K562 (cell line): ENCODE measurements at regions not wholly inside any gene's neighbourhood (a gene's known extent, or its start where the extent isn't known, plus 50 kb on each side); places are given as distances from the start of the nearest gene placed in this dataset.
A peak's percentile ranks its signal among the peaks of the same experiment; 100 is the strongest.

Experiments
- BRCA1 ChIP-seq, 2 experiments: fragments of 450-650 bp in 1 of 2; sonication (generic) in 1 of 2; formaldehyde crosslinking in 1 of 2; IDR thresholded peaks; 2 replicates each; pipeline versions ENCODE4 v1.5.0 to v1.6.1; 2017 to 2020; ENCODE audit warnings: mild to moderate bottlenecking in 1 of 2, missing genetic modification reagents in 1 of 2
- FOXJ2 ChIP-seq: fragments of 200-800 bp; sonication (Bioruptor generic); IDR thresholded peaks from 2 replicates; pipeline ENCODE4 v1.6.1; 2016; ENCODE audit warnings: missing genetic modification characterization, missing compliant biosample characterization
- FOXP1 ChIP-seq: sonication (generic); formaldehyde crosslinking; IDR thresholded peaks from 2 replicates; pipeline ENCODE4 v1.8.0; 2022; ENCODE audit warnings: mild to moderate bottlenecking, missing genetic modification reagents
- GATA2 ChIP-seq: sonication (generic); formaldehyde crosslinking; IDR thresholded peaks from 2 replicates; pipeline ENCODE4 v1.4.0; 2020; ENCODE audit warnings: mild to moderate bottlenecking, missing genetic modification reagents
- KLF16 ChIP-seq: IDR thresholded peaks from 2 replicates; pipeline ENCODE4 v1.6.1; 2016; ENCODE audit warnings: antibody characterized with exemption
- MCM7 ChIP-seq, 2 experiments: fragments of 450-650 bp; IDR thresholded peaks; 2 replicates each; pipeline ENCODE4 v1.6.1; 2016 to 2018
- PTTG1 ChIP-seq: fragments of 450-650 bp; IDR thresholded peaks from 2 replicates; pipeline ENCODE4 v1.6.1; 2016; ENCODE audit warnings: low read depth, mild to moderate bottlenecking, missing genetic modification characterization, missing compliant biosample characterization
- RBM17 ChIP-seq: fragments of 200-400 bp; formaldehyde crosslinking; IDR thresholded peaks from 2 replicates; pipeline ENCODE4 v1.6.1; 2017; ENCODE audit warnings: low read depth, mild to moderate bottlenecking, low read length, borderline replicate concordance
- SOX6 ChIP-seq: fragments of 450-650 bp; IDR thresholded peaks from 2 replicates; pipeline ENCODE4 v1.6.1; 2014; ENCODE audit warnings: mild to moderate bottlenecking
- TARDBP ChIP-seq: fragments of 450-650 bp; IDR thresholded peaks from 2 replicates; pipeline ENCODE4 v1.6.1; 2016
- ZFP1 ChIP-seq: fragments of 450-650 bp; formaldehyde crosslinking; IDR thresholded peaks from 2 replicates; pipeline ENCODE4 v1.4.0; 2020; ENCODE audit warnings: mild to moderate bottlenecking, mixed read lengths
- ZNF175 ChIP-seq: fragments of 200-800 bp; sonication (Bioruptor generic); IDR thresholded peaks from 2 replicates; pipeline ENCODE4 v1.6.1; 2016; ENCODE audit warnings: low read depth, mild to moderate bottlenecking, missing genetic modification characterization, missing compliant biosample characterization
- TF ChIP-seq, protein P1 (sequence below): fragments of 450-650 bp; IDR thresholded peaks from 2 replicates; pipeline ENCODE4 v1.6.1; 2017; ENCODE audit warnings: antibody characterized with exemption, mild to moderate bottlenecking
- TF ChIP-seq, protein P2 (sequence below), 2 experiments: fragments of 450-650 bp in 1 of 2; sonication (generic) in 1 of 2; formaldehyde crosslinking in 1 of 2; IDR thresholded peaks; 2 replicates each; pipeline versions ENCODE4 v1.7.1 to v1.9.0; 2016 to 2022; ENCODE audit warnings: inconsistent platforms in 1 of 2, mild to moderate bottlenecking in 1 of 2, missing genetic modification reagents in 1 of 2

DNA sequence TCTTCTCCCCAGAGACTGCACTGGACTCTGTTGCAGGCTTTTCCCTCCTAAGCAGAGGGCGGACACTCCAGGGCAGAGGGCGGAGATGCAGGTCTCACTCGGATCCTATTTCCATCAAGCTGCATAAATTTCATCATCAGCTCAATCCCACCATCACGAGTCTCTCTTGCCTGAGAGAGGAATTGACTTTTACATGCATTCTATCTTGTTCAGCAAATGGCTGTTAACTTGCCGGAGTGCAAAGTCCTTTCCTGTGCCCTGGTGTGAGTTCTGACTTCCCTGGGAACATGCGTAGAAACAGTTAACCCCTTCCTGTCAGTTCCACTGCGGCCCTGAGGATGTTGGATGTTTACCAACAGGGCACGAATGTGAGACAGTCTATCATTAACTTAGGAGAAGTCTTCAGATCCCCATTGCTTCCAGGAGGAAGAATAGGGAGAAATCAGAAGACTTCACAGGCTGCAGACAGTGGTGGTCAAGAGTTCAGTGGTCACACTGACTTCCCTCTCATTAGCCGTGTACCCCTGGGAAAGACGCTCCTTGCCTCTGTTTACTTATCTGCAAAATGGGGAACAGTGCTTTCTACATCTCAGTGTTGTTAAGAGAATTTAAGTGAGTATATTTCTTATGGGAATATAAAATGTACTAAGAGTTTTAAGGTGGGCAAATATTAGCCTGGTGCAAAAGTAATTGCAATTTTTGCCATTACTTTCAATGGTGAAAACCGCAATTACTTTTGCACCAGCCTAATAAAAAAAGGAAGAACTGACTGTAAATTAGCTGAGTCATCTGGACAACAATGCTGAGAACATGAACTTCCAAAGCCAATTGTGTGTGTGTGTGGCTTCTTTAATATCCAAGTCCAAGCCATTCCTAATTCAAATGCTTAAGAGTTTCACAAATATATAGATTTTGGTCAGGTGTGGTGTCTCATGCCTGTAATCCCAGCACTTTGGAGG lies 248.0 kb downstream of the DRD1 start (continued):
- TF ChIP-seq RBM17, result no peak
- TF ChIP-seq TARDBP, result 0 out of 2 replicates have a peak, but pooled peaks have one; percentile 15
- peak; percentile 53; the same call in 1 of the 2 replicates for TF ChIP-seq ZNF175 (CRISPR knock-in tag)
- no peak for TF ChIP-seq GATA2 (CRISPR knock-in tag)
- no peak for TF ChIP-seq KLF16
- TF ChIP-seq FOXJ2 (tag), result 0 out of 2 replicates have a peak, but pooled peaks have one; percentile 42
- no peak for TF ChIP-seq MCM7 (IDR thresholded peaks at IDR 0.05)
- TF ChIP-seq ZFP1, result no peak
- TF ChIP-seq, protein P1, sequence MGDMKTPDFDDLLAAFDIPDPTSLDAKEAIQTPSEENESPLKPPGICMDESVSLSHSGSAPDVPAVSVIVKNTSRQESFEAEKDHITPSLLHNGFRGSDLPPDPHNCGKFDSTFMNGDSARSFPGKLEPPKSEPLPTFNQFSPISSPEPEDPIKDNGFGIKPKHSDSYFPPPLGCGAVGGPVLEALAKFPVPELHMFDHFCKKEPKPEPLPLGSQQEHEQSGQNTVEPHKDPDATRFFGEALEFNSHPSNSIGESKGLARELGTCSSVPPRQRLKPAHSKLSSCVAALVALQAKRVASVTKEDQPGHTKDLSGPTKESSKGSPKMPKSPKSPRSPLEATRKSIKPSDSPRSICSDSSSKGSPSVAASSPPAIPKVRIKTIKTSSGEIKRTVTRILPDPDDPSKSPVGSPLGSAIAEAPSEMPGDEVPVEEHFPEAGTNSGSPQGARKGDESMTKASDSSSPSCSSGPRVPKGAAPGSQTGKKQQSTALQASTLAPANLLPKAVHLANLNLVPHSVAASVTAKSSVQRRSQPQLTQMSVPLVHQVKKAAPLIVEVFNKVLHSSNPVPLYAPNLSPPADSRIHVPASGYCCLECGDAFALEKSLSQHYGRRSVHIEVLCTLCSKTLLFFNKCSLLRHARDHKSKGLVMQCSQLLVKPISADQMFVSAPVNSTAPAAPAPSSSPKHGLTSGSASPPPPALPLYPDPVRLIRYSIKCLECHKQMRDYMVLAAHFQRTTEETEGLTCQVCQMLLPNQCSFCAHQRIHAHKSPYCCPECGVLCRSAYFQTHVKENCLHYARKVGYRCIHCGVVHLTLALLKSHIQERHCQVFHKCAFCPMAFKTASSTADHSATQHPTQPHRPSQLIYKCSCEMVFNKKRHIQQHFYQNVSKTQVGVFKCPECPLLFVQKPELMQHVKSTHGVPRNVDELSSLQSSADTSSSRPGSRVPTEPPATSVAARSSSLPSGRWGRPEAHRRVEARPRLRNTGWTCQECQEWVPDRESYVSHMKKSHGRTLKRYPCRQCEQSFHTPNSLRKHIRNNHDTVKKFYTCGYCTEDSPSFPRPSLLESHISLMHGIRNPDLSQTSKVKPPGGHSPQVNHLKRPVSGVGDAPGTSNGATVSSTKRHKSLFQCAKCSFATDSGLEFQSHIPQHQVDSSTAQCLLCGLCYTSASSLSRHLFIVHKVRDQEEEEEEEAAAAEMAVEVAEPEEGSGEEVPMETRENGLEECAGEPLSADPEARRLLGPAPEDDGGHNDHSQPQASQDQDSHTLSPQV, result no peak
- no peak for TF ChIP-seq BRCA1 (IDR thresholded peaks at IDR 0.05)
- no peak for TF ChIP-seq BRCA1 (CRISPR knock-in tag; IDR thresholded peaks at IDR 0.05)
- peak; percentile 19; the same call in 1 of the 2 replicates for TF ChIP-seq SOX6
- TF ChIP-seq PTTG1 (tag), result no peak
- no peak for TF ChIP-seq FOXP1
- TF ChIP-seq, protein P2, sequence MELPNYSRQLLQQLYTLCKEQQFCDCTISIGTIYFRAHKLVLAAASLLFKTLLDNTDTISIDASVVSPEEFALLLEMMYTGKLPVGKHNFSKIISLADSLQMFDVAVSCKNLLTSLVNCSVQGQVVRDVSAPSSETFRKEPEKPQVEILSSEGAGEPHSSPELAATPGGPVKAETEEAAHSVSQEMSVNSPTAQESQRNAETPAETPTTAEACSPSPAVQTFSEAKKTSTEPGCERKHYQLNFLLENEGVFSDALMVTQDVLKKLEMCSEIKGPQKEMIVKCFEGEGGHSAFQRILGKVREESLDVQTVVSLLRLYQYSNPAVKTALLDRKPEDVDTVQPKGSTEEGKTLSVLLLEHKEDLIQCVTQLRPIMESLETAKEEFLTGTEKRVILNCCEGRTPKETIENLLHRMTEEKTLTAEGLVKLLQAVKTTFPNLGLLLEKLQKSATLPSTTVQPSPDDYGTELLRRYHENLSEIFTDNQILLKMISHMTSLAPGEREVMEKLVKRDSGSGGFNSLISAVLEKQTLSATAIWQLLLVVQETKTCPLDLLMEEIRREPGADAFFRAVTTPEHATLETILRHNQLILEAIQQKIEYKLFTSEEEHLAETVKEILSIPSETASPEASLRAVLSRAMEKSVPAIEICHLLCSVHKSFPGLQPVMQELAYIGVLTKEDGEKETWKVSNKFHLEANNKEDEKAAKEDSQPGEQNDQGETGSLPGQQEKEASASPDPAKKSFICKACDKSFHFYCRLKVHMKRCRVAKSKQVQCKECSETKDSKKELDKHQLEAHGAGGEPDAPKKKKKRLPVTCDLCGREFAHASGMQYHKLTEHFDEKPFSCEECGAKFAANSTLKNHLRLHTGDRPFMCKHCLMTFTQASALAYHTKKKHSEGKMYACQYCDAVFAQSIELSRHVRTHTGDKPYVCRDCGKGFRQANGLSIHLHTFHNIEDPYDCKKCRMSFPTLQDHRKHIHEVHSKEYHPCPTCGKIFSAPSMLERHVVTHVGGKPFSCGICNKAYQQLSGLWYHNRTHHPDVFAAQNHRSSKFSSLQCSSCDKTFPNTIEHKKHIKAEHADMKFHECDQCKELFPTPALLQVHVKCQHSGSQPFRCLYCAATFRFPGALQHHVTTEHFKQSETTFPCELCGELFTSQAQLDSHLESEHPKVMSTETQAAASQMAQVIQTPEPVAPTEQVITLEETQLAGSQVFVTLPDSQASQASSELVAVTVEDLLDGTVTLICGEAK (IDR thresholded peaks at IDR 0.05), result peak; percentile 77
- TF ChIP-seq, protein P2 (CRISPR knock-in tag; IDR thresholded peaks at IDR 0.05), result no peak
